ENCODE measurements at regions not wholly inside any gene's neighbourhood (a gene's known extent, or its start where the extent isn't known, plus 50 kb on each side); places are given as distances from the start of the nearest gene placed in this dataset.

GRCh38 chr20:40536808-40537207 is 152.2 kb downstream of the MAFB start:
- H3K9me3 ChIP-seq (ENCODE audit: control insufficient read depth, low read depth, low read length): no peaks in the 10 kb centered on the region
- no peaks in the 10 kb centered on the region for H3K4me1 ChIP-seq (ENCODE audit: control insufficient read depth, low read depth, low read length)
- no peaks in the 10 kb centered on the region for H3K36me3 ChIP-seq (ENCODE audit: control insufficient read depth, low read depth, low read length)
- H3K27me3 ChIP-seq (ENCODE audit: control insufficient read depth, insufficient read depth, low read length): no peaks in the 10 kb centered on the region
- no peak overlapping the region for H3K4me3 ChIP-seq (ENCODE audit: low read length)
- H3K27ac ChIP-seq (ENCODE audit: low read length): no peak overlapping the region
- H3K9ac ChIP-seq (ENCODE audit: low read length): no peak overlapping the region

GRCh38 chr20:40535816-40536215 is 153.2 kb downstream of the MAFB start:
- no peak overlapping the region for H3K4me3 ChIP-seq (ENCODE audit: low read length)

GRCh38 chr20:40532103-40532502 is 156.9 kb downstream of the MAFB start:
- no peak overlapping the region for H3K4me3 ChIP-seq (ENCODE audit: low read length)
- no peaks in the 10 kb centered on the region for H3K27me3 ChIP-seq (ENCODE audit: control insufficient read depth, insufficient read depth, low read length)
- H3K36me3 ChIP-seq (ENCODE audit: control insufficient read depth, low read depth, low read length): no peaks in the 10 kb centered on the region
- H3K4me1 ChIP-seq (ENCODE audit: control insufficient read depth, low read depth, low read length): no peaks in the 10 kb centered on the region
- H3K9ac ChIP-seq (ENCODE audit: low read length): no peak overlapping the region
- H3K27ac ChIP-seq (ENCODE audit: low read length): no peak overlapping the region
- H3K9me3 ChIP-seq (ENCODE audit: control insufficient read depth, low read depth, low read length): no peaks in the 10 kb centered on the region

More at GRCh38 chr20:40535816-40536215, 153.2 kb downstream of the MAFB start:
- H3K27ac ChIP-seq (ENCODE audit: low read length): no peak overlapping the region
- H3K36me3 ChIP-seq (ENCODE audit: control insufficient read depth, low read depth, low read length): no peaks in the 10 kb centered on the region
- no peaks in the 10 kb centered on the region for H3K27me3 ChIP-seq (ENCODE audit: control insufficient read depth, insufficient read depth, low read length)
- H3K9ac ChIP-seq (ENCODE audit: low read length): no peak overlapping the region
- no peaks in the 10 kb centered on the region for H3K4me1 ChIP-seq (ENCODE audit: control insufficient read depth, low read depth, low read length)
- H3K9me3 ChIP-seq (ENCODE audit: control insufficient read depth, low read depth, low read length): no peaks in the 10 kb centered on the region

GRCh38 chr20:40525351-40525750 is 163.7 kb downstream of the MAFB start:
- H3K9ac ChIP-seq (ENCODE audit: low read length): no peak overlapping the region
- H3K27ac ChIP-seq (ENCODE audit: low read length): no peak overlapping the region
- no peaks in the 10 kb centered on the region for H3K27me3 ChIP-seq (ENCODE audit: control insufficient read depth, insufficient read depth, low read length)
- no peaks in the 10 kb centered on the region for H3K36me3 ChIP-seq (ENCODE audit: control insufficient read depth, low read depth, low read length)
- no peaks in the 10 kb centered on the region for H3K9me3 ChIP-seq (ENCODE audit: control insufficient read depth, low read depth, low read length)
- H3K4me1 ChIP-seq (ENCODE audit: control insufficient read depth, low read depth, low read length): no peaks in the 10 kb centered on the region
- H3K4me3 ChIP-seq (ENCODE audit: low read length): no peak overlapping the region

GRCh38 chr20:40524071-40524470 is 165.0 kb downstream of the MAFB start:
- Histone ChIP-seq H3K27ac (ENCODE audit: low read length) (no peak overlapping the region), H3K9me3 (ENCODE audit: control insufficient read depth, low read depth, low read length) (no peaks in the 10 kb centered on the region), H3K27me3 (ENCODE audit: control insufficient read depth, insufficient read depth, low read length) (no peaks in the 10 kb centered on the region), H3K4me1 (ENCODE audit: control insufficient read depth, low read depth, low read length) (no peaks in the 10 kb centered on the region), H3K36me3 (ENCODE audit: control insufficient read depth, low read depth, low read length) (no peaks in the 10 kb centered on the region), H3K4me3 (ENCODE audit: low read length) (no peak overlapping the region), H3K9ac (ENCODE audit: low read length) (no peak overlapping the region)

GRCh38 chr20:40522405-40522804 is 166.6 kb downstream of the MAFB start:
- H3K27ac ChIP-seq (ENCODE audit: low read length): no peak overlapping the region
- no peaks in the 10 kb centered on the region for H3K9me3 ChIP-seq (ENCODE audit: control insufficient read depth, low read depth, low read length)
- H3K4me1 ChIP-seq (ENCODE audit: control insufficient read depth, low read depth, low read length): no peaks in the 10 kb centered on the region
- H3K27me3 ChIP-seq (ENCODE audit: control insufficient read depth, insufficient read depth, low read length): no peaks in the 10 kb centered on the region
- no peak overlapping the region for H3K4me3 ChIP-seq (ENCODE audit: low read length)
- no peak overlapping the region for H3K9ac ChIP-seq (ENCODE audit: low read length)
- H3K36me3 ChIP-seq (ENCODE audit: control insufficient read depth, low read depth, low read length): no peaks in the 10 kb centered on the region

GRCh38 chr20:40521962-40522361 is 167.1 kb downstream of the MAFB start:
- H3K4me1 ChIP-seq (ENCODE audit: control insufficient read depth, low read depth, low read length): no peaks in the 10 kb centered on the region
- no peaks in the 10 kb centered on the region for H3K27me3 ChIP-seq (ENCODE audit: control insufficient read depth, insufficient read depth, low read length)
- H3K27ac ChIP-seq (ENCODE audit: low read length): no peak overlapping the region
- no peak overlapping the region for H3K4me3 ChIP-seq (ENCODE audit: low read length)
- no peaks in the 10 kb centered on the region for H3K9me3 ChIP-seq (ENCODE audit: control insufficient read depth, low read depth, low read length)
- H3K36me3 ChIP-seq (ENCODE audit: control insufficient read depth, low read depth, low read length): no peaks in the 10 kb centered on the region
- no peak overlapping the region for H3K9ac ChIP-seq (ENCODE audit: low read length)

- Histone ChIP-seq H3K4me3 (ENCODE audit: low read length) (no peak overlapping the region), H3K4me1 (ENCODE audit: control insufficient read depth, low read depth, low read length) (no peaks in the 10 kb centered on the region), H3K9ac (ENCODE audit: low read length) (no peak overlapping the region), H3K36me3 (ENCODE audit: control insufficient read depth, low read depth, low read length) (no peaks in the 10 kb centered on the region), H3K27me3 (ENCODE audit: control insufficient read depth, insufficient read depth, low read length) (no peaks in the 10 kb centered on the region), H3K9me3 (ENCODE audit: control insufficient read depth, low read depth, low read length) (no peaks in the 10 kb centered on the region), H3K27ac (ENCODE audit: low read length) (no peak overlapping the region)
Measured at GRCh38 chr20:40519918-40520317, 169.1 kb downstream of the MAFB start.

- H3K4me3 ChIP-seq (ENCODE audit: low read length): no peak overlapping the region
- no peaks in the 10 kb centered on the region for H3K27me3 ChIP-seq (ENCODE audit: control insufficient read depth, insufficient read depth, low read length)
- no peak overlapping the region for H3K9ac ChIP-seq (ENCODE audit: low read length)
- H3K36me3 ChIP-seq (ENCODE audit: control insufficient read depth, low read depth, low read length): no peaks in the 10 kb centered on the region
- H3K9me3 ChIP-seq (ENCODE audit: control insufficient read depth, low read depth, low read length): no peaks in the 10 kb centered on the region
- H3K4me1 ChIP-seq (ENCODE audit: control insufficient read depth, low read depth, low read length): no peaks in the 10 kb centered on the region
- no peak overlapping the region for H3K27ac ChIP-seq (ENCODE audit: low read length)
Measured at GRCh38 chr20:40512994-40513393, 176.0 kb downstream of the MAFB start.

- Histone ChIP-seq H3K27ac (ENCODE audit: low read length) (no peak overlapping the region), H3K9me3 (ENCODE audit: control insufficient read depth, low read depth, low read length) (no peaks in the 10 kb centered on the region), H3K4me1 (ENCODE audit: control insufficient read depth, low read depth, low read length) (no peaks in the 10 kb centered on the region), H3K27me3 (ENCODE audit: control insufficient read depth, insufficient read depth, low read length) (no peaks in the 10 kb centered on the region), H3K4me3 (ENCODE audit: low read length) (no peak overlapping the region), H3K9ac (ENCODE audit: low read length) (no peak overlapping the region), H3K36me3 (ENCODE audit: control insufficient read depth, low read depth, low read length) (no peaks in the 10 kb centered on the region)
Measured at GRCh38 chr20:40512591-40512990, 176.4 kb downstream of the MAFB start.

GRCh38 chr20:40511478-40511877 is 177.6 kb downstream of the MAFB start:
- Histone ChIP-seq H3K27me3 (ENCODE audit: control insufficient read depth, insufficient read depth, low read length) (no peaks in the 10 kb centered on the region), H3K27ac (ENCODE audit: low read length) (no peak overlapping the region), H3K9ac (ENCODE audit: low read length) (no peak overlapping the region), H3K9me3 (ENCODE audit: control insufficient read depth, low read depth, low read length) (no peaks in the 10 kb centered on the region), H3K36me3 (ENCODE audit: control insufficient read depth, low read depth, low read length) (no peaks in the 10 kb centered on the region), H3K4me1 (ENCODE audit: control insufficient read depth, low read depth, low read length) (no peaks in the 10 kb centered on the region), H3K4me3 (ENCODE audit: low read length) (no peak overlapping the region)

GRCh38 chr20:40510622-40511021 is 178.4 kb downstream of the MAFB start:
- H3K9ac ChIP-seq (ENCODE audit: low read length): no peak overlapping the region
- no peaks in the 10 kb centered on the region for H3K27me3 ChIP-seq (ENCODE audit: control insufficient read depth, insufficient read depth, low read length)
- H3K9me3 ChIP-seq (ENCODE audit: control insufficient read depth, low read depth, low read length): no peaks in the 10 kb centered on the region
- H3K27ac ChIP-seq (ENCODE audit: low read length): no peak overlapping the region
- no peaks in the 10 kb centered on the region for H3K36me3 ChIP-seq (ENCODE audit: control insufficient read depth, low read depth, low read length)
- no peak overlapping the region for H3K4me3 ChIP-seq (ENCODE audit: low read length)
- H3K4me1 ChIP-seq (ENCODE audit: control insufficient read depth, low read depth, low read length): no peaks in the 10 kb centered on the region
